ENCODE measurements at regions not wholly inside any gene's neighbourhood (a gene's known extent, or its start where the extent isn't known, plus 50 kb on each side); places are given as distances from the start of the nearest gene placed in this dataset.

GRCh38 chr2:34379586-34379985 is 780.5 kb upstream of the FAM98A start:
- DNase-seq (no peak), ATAC-seq (ENCODE audit: low FRiP score) (no peak)
- intact Hi-C loops (cut with DNase I) = no loop called here
- Histone ChIP-seq H3K4me1 (ENCODE audit: control insufficient read depth in 1 of 2, insufficient read depth in 2 of 2, low read length in 2 of 2) (no peaks in the 10 kb centered on the region), H3K9me3 (ENCODE audit: control insufficient read depth, low read length) (no peaks in the 10 kb centered on the region), H3K27me3 (ENCODE audit: control insufficient read depth in 1 of 2, insufficient read depth in 2 of 2, low read length in 1 of 2) (peaks cover 0 to 3% of the 10 kb centered on the region in 2 donors), H3K27ac (ENCODE audit: low read depth in 1 of 2, low read length in 2 of 2) (no peak overlapping the region), H3K36me3 (ENCODE audit: control insufficient read depth in 1 of 2, insufficient read depth in 2 of 2, low read length in 1 of 2) (no peaks in the 10 kb centered on the region), H3K4me3 (ENCODE audit: low read length in 2 of 2) (no peak overlapping the region)
- 40 to 41% methylated on average over 2 of the region's 2 CpGs for WGBS, 2 donors

GRCh38 chr2:34373586-34374233 is 774.6 kb upstream of the FAM98A start:
- Histone ChIP-seq H3K9me3 (ENCODE audit: control insufficient read depth, low read length) (no peaks in the 10 kb centered on the region), H3K4me3 (ENCODE audit: low read length in 2 of 2) (no peak overlapping the region), H3K27me3 (ENCODE audit: control insufficient read depth in 1 of 2, insufficient read depth in 2 of 2, low read length in 1 of 2) (no peaks in the 10 kb centered on the region), H3K36me3 (ENCODE audit: control insufficient read depth in 1 of 2, insufficient read depth in 2 of 2, low read length in 1 of 2) (no peaks in the 10 kb centered on the region), H3K27ac (ENCODE audit: low read depth in 1 of 2, low read length in 2 of 2) (no peak overlapping the region), H3K4me1 (ENCODE audit: control insufficient read depth in 1 of 2, insufficient read depth in 2 of 2, low read length in 2 of 2) (no peaks in the 10 kb centered on the region)
- intact Hi-C loops (cut with DNase I) = no loop called here
- no peak for ATAC-seq (ENCODE audit: low FRiP score)
- DNase-seq = no peak
- WGBS, 2 donors = 40 to 44% methylated on average over 4 of the region's 4 CpGs

- H3K36me3 ChIP-seq (ENCODE audit: control insufficient read depth in 1 of 2, insufficient read depth in 2 of 2, low read length in 1 of 2) = no peaks in the 10 kb centered on the region
Observed at GRCh38 chr2:34372967-34373366, 773.9 kb upstream of the FAM98A start.

GRCh38 chr2:34371711-34372110 is 772.6 kb upstream of the FAM98A start:
- H3K27ac ChIP-seq (ENCODE audit: low read depth in 1 of 2, low read length in 2 of 2) = no peak overlapping the region
- no peaks in the 10 kb centered on the region for H3K27me3 ChIP-seq (ENCODE audit: control insufficient read depth in 1 of 2, insufficient read depth in 2 of 2, low read length in 1 of 2)
- DNase-seq = no peak
- no peak overlapping the region for H3K4me3 ChIP-seq (ENCODE audit: low read length in 2 of 2)
- no peak for ATAC-seq (ENCODE audit: low FRiP score)
- H3K4me1 ChIP-seq (ENCODE audit: control insufficient read depth in 1 of 2, insufficient read depth in 2 of 2, low read length in 2 of 2) = no peaks in the 10 kb centered on the region
- WGBS, 2 donors = 72 to 75% methylated on average over 3 of the region's 3 CpGs
- no peaks in the 10 kb centered on the region for H3K36me3 ChIP-seq (ENCODE audit: control insufficient read depth in 1 of 2, insufficient read depth in 2 of 2, low read length in 1 of 2)
- intact Hi-C loops (cut with DNase I) = no loop called here
- no peaks in the 10 kb centered on the region for H3K9me3 ChIP-seq (ENCODE audit: control insufficient read depth, low read length)

More at GRCh38 chr2:34372967-34373366, 773.9 kb upstream of the FAM98A start:
- Histone ChIP-seq H3K27ac (ENCODE audit: low read depth in 1 of 2, low read length in 2 of 2) (no peak overlapping the region), H3K9me3 (ENCODE audit: control insufficient read depth, low read length) (no peaks in the 10 kb centered on the region), H3K4me3 (ENCODE audit: low read length in 2 of 2) (no peak overlapping the region), H3K27me3 (ENCODE audit: control insufficient read depth in 1 of 2, insufficient read depth in 2 of 2, low read length in 1 of 2) (no peaks in the 10 kb centered on the region), H3K4me1 (ENCODE audit: control insufficient read depth in 1 of 2, insufficient read depth in 2 of 2, low read length in 2 of 2) (no peaks in the 10 kb centered on the region)
- no peak for DNase-seq
- WGBS, 2 donors = 50 to 55% methylated on average over 1 to 2 of the region's 2 CpGs
- intact Hi-C loops (cut with DNase I) = no loop called here
- no peak for ATAC-seq (ENCODE audit: low FRiP score)

- ATAC-seq (ENCODE audit: low FRiP score) = no peak
- H3K4me3 ChIP-seq (ENCODE audit: low read length in 2 of 2) = no peak overlapping the region
- no peaks in the 10 kb centered on the region for H3K9me3 ChIP-seq (ENCODE audit: control insufficient read depth, low read length)
Observed at GRCh38 chr2:34368304-34368703, 769.2 kb upstream of the FAM98A start.

GRCh38 chr2:34365932-34366331 is 766.8 kb upstream of the FAM98A start:
- Histone ChIP-seq H3K27ac (ENCODE audit: low read depth in 1 of 2, low read length in 2 of 2) (no peak overlapping the region), H3K4me3 (ENCODE audit: low read length in 2 of 2) (no peak overlapping the region), H3K4me1 (ENCODE audit: control insufficient read depth in 1 of 2, insufficient read depth in 2 of 2, low read length in 2 of 2) (no peaks in the 10 kb centered on the region), H3K36me3 (ENCODE audit: control insufficient read depth in 1 of 2, insufficient read depth in 2 of 2, low read length in 1 of 2) (no peaks in the 10 kb centered on the region), H3K9me3 (ENCODE audit: control insufficient read depth, low read length) (no peaks in the 10 kb centered on the region), H3K27me3 (ENCODE audit: control insufficient read depth in 1 of 2, insufficient read depth in 2 of 2, low read length in 1 of 2) (no peaks in the 10 kb centered on the region)
- DNase-seq = no peak
- intact Hi-C loops (cut with DNase I) = no loop called here
- WGBS, 2 donors = 2 to 3% methylated on average over 3 of the region's 3 CpGs
- no peak for ATAC-seq (ENCODE audit: low FRiP score)

More at GRCh38 chr2:34368304-34368703, 769.2 kb upstream of the FAM98A start:
- intact Hi-C loops (cut with DNase I) = no loop called here
- Histone ChIP-seq H3K4me1 (ENCODE audit: control insufficient read depth in 1 of 2, insufficient read depth in 2 of 2, low read length in 2 of 2) (no peaks in the 10 kb centered on the region), H3K36me3 (ENCODE audit: control insufficient read depth in 1 of 2, insufficient read depth in 2 of 2, low read length in 1 of 2) (no peaks in the 10 kb centered on the region), H3K27ac (ENCODE audit: low read depth in 1 of 2, low read length in 2 of 2) (no peak overlapping the region), H3K27me3 (ENCODE audit: control insufficient read depth in 1 of 2, insufficient read depth in 2 of 2, low read length in 1 of 2) (no peaks in the 10 kb centered on the region)
- 19 to 31% methylated on average over 1 of the region's 1 CpG for WGBS, 2 donors
- no peak for DNase-seq

- intact Hi-C loops (cut with DNase I) = no loop called here
- Histone ChIP-seq H3K4me3 (ENCODE audit: low read length in 2 of 2) (no peak overlapping the region), H3K9me3 (ENCODE audit: control insufficient read depth, low read length) (no peaks in the 10 kb centered on the region), H3K36me3 (ENCODE audit: control insufficient read depth in 1 of 2, insufficient read depth in 2 of 2, low read length in 1 of 2) (no peaks in the 10 kb centered on the region), H3K27me3 (ENCODE audit: control insufficient read depth in 1 of 2, insufficient read depth in 2 of 2, low read length in 1 of 2) (no peaks in the 10 kb centered on the region), H3K4me1 (ENCODE audit: control insufficient read depth in 1 of 2, insufficient read depth in 2 of 2, low read length in 2 of 2) (no peaks in the 10 kb centered on the region), H3K27ac (ENCODE audit: low read depth in 1 of 2, low read length in 2 of 2) (no peak overlapping the region)
- ATAC-seq (ENCODE audit: low FRiP score) = no peak
- no peak for DNase-seq
- WGBS, 2 donors = 62 to 68% methylated on average over 2 of the region's 2 CpGs
Observed at GRCh38 chr2:34365512-34365911, 766.4 kb upstream of the FAM98A start.

- no peaks in the 10 kb centered on the region for H3K27me3 ChIP-seq (ENCODE audit: control insufficient read depth in 1 of 2, insufficient read depth in 2 of 2, low read length in 1 of 2)
- no peak for DNase-seq
- H3K9me3 ChIP-seq (ENCODE audit: control insufficient read depth, low read length) = no peaks in the 10 kb centered on the region
- no peak overlapping the region for H3K4me3 ChIP-seq (ENCODE audit: low read length in 2 of 2)
- no peaks in the 10 kb centered on the region for H3K4me1 ChIP-seq (ENCODE audit: control insufficient read depth in 1 of 2, insufficient read depth in 2 of 2, low read length in 2 of 2)
- H3K36me3 ChIP-seq (ENCODE audit: control insufficient read depth in 1 of 2, insufficient read depth in 2 of 2, low read length in 1 of 2) = no peaks in the 10 kb centered on the region
- WGBS, 2 donors = 40 to 42% methylated on average over 2 of the region's 2 CpGs
- H3K27ac ChIP-seq (ENCODE audit: low read depth in 1 of 2, low read length in 2 of 2) = no peak overlapping the region
- intact Hi-C loops (cut with DNase I) = no loop called here
- ATAC-seq (ENCODE audit: low FRiP score) = no peak
Observed at GRCh38 chr2:34353509-34354113, 754.5 kb upstream of the FAM98A start.

- no peaks in the 10 kb centered on the region for H3K4me1 ChIP-seq (ENCODE audit: control insufficient read depth in 1 of 2, insufficient read depth in 2 of 2, low read length in 2 of 2)
- WGBS, 2 donors = 79 to 87% methylated on average over 1 of the region's 1 CpG
- no peak overlapping the region for H3K4me3 ChIP-seq (ENCODE audit: low read length in 2 of 2)
- H3K9me3 ChIP-seq (ENCODE audit: control insufficient read depth, low read length) = no peaks in the 10 kb centered on the region
- intact Hi-C loops (cut with DNase I) = no loop called here
- no peak overlapping the region for H3K27ac ChIP-seq (ENCODE audit: low read depth in 1 of 2, low read length in 2 of 2)
- H3K36me3 ChIP-seq (ENCODE audit: control insufficient read depth in 1 of 2, insufficient read depth in 2 of 2, low read length in 1 of 2) = no peaks in the 10 kb centered on the region
- no peaks in the 10 kb centered on the region for H3K27me3 ChIP-seq (ENCODE audit: control insufficient read depth in 1 of 2, insufficient read depth in 2 of 2, low read length in 1 of 2)
- DNase-seq (no peak), ATAC-seq (ENCODE audit: low FRiP score) (no peak)
Observed at GRCh38 chr2:34349527-34349926, 750.4 kb upstream of the FAM98A start.

Measured in aorta (tissue), 5 donors.